Fibroblast of mammary gland (primary cell): ENCODE measurements at regions not wholly inside any gene's neighbourhood (a gene's known extent, or its start where the extent isn't known, plus 50 kb on each side); places are given as distances from the start of the nearest gene placed in this dataset.

Experiments
- DNase-seq: peaks from one replicate; pipeline ENCODE4 v3.0.0-alpha.2; 2010; ENCODE audit warnings: low read depth
- H3K4me3 ChIP-seq: 2 replicates; pipeline ENCODE4 v1.5.1; 2011; ENCODE audit warnings: low read depth, mild to moderate bottlenecking, low read length, moderate library complexity; ENCODE audit not compliant: control insufficient read depth
- TF ChIP-seq, protein P1 (sequence below): conservative IDR thresholded peaks from 2 replicates; pipeline ENCODE4 v1.5.1; 2011; ENCODE audit warnings: low read depth, low read length, inconsistent platforms; ENCODE audit not compliant: control insufficient read depth, insufficient read depth

DNA sequence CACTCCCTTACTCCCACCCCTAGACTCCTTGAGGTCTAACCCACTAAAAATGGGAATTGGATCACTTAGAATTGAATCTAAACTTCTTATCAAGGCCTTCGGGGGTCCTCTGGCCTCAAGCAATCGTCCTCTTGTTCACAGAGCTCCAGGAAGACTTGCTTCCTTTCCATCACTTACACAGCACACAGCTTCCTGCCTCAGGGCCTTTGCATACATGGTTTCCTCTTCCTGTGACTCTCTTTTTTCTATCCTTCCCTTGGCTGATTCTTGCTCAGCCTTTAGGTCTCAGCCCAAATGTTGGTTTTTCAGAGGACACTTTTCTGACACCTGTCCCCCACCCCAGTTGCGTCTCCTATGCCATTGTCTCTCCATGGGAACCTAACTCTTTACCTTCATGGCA, 50.0 kb upstream of the ALDH1B1 start:
- no peak for DNase-seq
- TF ChIP-seq, protein P1, sequence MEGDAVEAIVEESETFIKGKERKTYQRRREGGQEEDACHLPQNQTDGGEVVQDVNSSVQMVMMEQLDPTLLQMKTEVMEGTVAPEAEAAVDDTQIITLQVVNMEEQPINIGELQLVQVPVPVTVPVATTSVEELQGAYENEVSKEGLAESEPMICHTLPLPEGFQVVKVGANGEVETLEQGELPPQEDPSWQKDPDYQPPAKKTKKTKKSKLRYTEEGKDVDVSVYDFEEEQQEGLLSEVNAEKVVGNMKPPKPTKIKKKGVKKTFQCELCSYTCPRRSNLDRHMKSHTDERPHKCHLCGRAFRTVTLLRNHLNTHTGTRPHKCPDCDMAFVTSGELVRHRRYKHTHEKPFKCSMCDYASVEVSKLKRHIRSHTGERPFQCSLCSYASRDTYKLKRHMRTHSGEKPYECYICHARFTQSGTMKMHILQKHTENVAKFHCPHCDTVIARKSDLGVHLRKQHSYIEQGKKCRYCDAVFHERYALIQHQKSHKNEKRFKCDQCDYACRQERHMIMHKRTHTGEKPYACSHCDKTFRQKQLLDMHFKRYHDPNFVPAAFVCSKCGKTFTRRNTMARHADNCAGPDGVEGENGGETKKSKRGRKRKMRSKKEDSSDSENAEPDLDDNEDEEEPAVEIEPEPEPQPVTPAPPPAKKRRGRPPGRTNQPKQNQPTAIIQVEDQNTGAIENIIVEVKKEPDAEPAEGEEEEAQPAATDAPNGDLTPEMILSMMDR, result no peak

DNA sequence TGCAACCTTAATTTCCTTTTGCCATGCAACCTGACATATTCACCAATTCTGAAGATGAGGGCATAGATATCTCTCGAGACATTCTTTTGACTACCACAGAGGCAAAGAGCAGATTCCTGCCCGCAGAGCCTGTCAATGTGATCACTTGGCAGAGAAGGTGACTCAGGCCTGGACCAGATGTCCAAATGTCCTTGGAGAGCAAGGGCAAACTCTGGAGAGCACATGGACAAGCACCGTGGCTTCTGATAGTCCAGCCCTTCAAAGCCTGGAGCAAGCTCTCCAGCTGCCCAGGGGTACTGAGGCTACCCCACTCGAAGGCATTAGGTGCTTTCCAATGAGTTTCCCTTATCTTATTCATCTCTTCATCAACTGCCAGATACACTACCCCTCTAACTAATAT, 50.4 kb upstream of the ALDH1B1 start:
- TF ChIP-seq, protein P1, result no peak
- peak; percentile 12 for DNase-seq
- no peak overlapping the region for H3K4me3 ChIP-seq

More for the DNA sequence above, 50.0 kb upstream of the ALDH1B1 start:
- H3K4me3 ChIP-seq, result no peak overlapping the region

- TF ChIP-seq, protein P1, result no peak
- no peak overlapping the region for H3K4me3 ChIP-seq
- peak; percentile 89 for DNase-seq
Observed at GRCh38 chr9:38339496-38339895, 53.0 kb upstream of the ALDH1B1 start.

DNA sequence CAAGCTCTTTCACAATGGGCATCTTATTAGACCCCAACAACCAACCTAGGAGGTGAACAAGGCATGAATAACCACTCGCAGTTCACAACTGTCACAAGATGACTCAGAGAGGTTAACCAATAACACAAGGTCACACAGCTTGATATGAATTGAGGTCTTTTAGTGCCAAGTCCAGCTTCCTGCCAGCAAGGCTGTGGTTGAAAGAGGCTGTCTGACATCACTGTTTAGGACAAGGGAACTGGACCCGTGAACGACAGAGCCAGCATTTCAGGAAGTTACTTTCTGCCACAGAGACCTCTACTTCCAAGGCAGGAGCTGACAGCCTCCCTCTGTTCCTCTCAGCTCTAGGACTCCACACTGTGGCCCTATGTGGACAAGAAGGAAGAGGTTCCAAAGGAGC, 53.4 kb upstream of the ALDH1B1 start:
- TF ChIP-seq, protein P1, result no peak
- DNase-seq, result peak; percentile 93
- H3K4me3 ChIP-seq, result no peak overlapping the region

DNA sequence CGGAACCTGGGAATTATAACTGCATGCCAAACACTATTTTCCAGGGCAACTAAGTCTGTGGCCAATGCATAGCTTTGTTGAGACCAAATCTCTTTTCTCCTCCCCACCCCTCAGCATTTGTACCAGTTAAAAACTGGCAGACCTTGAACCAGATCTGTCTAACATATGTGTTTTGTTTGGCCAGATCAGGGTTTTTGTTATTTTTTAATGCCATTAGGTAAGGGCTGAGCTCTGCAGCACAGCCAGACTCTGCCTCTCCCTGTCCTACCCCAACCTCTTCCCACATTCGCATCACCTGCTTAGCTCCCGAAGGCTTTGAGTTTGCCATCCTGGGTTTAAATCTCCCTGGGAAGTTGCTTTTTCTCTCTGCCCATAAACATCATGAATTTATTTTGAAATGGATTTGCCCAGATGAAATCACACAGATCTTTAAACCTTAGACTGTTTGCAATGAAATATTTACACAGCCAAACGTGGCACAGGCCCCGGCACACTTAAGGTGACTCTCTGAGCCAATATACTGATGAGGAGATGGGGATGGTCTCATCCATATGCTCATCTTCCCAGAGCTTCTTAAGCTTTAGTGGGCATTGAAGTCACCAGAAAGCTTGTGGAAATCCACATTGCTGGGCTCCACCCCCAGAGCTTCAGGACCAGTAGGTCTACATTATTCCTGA, 54.0 kb upstream of the ALDH1B1 start:
- TF ChIP-seq, protein P1, result no peak
- H3K4me3 ChIP-seq, result no peak overlapping the region
- DNase-seq, result no peak

DNA sequence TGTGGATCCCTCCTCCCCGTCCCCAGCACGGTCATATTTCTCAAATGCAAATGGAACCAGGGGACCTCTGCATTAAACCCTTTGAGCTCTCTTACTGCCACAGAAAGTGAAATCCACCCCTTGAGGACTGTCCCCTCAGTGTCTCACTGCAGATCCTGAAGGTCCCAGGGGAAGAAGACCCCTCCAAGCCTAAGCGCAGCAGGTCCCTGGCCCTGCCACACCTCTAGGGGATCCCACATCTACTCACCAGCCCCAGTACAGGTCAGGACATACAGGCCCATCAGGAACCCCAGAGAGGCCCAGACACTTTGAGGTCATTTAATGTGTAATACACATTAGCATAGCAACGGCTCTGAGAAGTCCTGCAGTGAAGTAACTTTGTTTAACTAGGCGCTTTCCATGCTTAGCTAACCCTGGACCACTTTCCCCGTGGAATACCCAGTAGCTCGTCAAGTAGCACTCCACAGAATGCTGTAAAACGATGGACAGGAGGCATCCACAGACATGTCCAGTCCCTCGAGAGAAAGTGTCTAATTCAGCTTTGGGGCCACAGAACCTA, 54.7 kb upstream of the ALDH1B1 start:
- TF ChIP-seq, protein P1, result no peak
- H3K4me3 ChIP-seq, result no peak overlapping the region
- DNase-seq, result no peak

DNA sequence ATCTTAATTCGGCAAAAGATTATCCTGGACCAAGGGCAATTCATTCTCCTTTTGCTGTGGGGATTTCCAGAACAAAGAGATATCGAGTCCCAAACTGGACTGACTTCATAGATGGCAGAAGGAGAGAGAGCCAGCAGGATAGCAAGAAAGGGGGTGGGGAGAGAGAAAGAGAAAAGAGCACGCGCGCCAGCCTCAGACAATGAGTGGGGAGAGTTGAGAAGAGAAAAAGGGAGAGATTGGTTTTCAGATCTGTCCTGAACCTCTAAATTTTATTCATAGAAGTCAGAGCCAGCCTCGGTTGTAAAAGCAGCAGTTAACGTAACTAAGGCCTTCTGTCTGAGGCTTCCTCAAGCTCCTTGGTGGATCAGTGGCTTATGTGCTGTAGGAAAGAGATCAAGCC, 55.3 kb upstream of the ALDH1B1 start:
- TF ChIP-seq, protein P1, result no peak
- H3K4me3 ChIP-seq, result no peak overlapping the region
- DNase-seq, result no peak
